ENCODE measurements at regions not wholly inside any gene's neighbourhood (a gene's known extent, or its start where the extent isn't known, plus 50 kb on each side); places are given as distances from the start of the nearest gene placed in this dataset.

GRCh38 chr3:18513091-18513490 lies 88.0 kb upstream of the SATB1 start:
- no peak overlapping the region for H3K9ac ChIP-seq (ENCODE audit: low read depth, low read length, poor library complexity)

GRCh38 chr3:18512007-18512406 lies 86.9 kb upstream of the SATB1 start:
- Histone ChIP-seq H3K36me3 (replicated peaks in 1 of 2; ENCODE audit: control insufficient read depth in 2 of 2, insufficient read depth in 2 of 2, low read length in 2 of 2) (no peaks in the 10 kb centered on the region), H2AFZ (ENCODE audit: low read length) (no peak overlapping the region), H2AK5ac (ENCODE audit: low read depth, low read length) (no peak overlapping the region), H2BK120ac (ENCODE audit: low read depth, low read length) (no peak overlapping the region), H3K4me2 (ENCODE audit: insufficient read depth, low read length, poor library complexity, severe bottlenecking) (no peak overlapping the region), H3K4me3 (ENCODE audit: low read length in 2 of 2) (no peak overlapping the region), H3K4ac (ENCODE audit: low read length) (no peak overlapping the region), H4K8ac (ENCODE audit: low read depth, low read length) (no peak overlapping the region), H3K18ac (ENCODE audit: low read length) (no peak overlapping the region), H3K27ac (replicated peaks; ENCODE audit: low read length) (no peak overlapping the region), H3K79me1 (ENCODE audit: low read depth, low read length) (no peaks in the 10 kb centered on the region), H3K9me3 (replicated peaks in 1 of 2; ENCODE audit: control insufficient read depth in 2 of 2, insufficient read depth in 1 of 2, low read depth in 1 of 2, low read length in 2 of 2) (no peaks in the 10 kb centered on the region), H4K91ac (ENCODE audit: low read depth, low read length, poor library complexity) (no peak overlapping the region), H3K4me1 (ENCODE audit: control insufficient read depth in 2 of 2, insufficient read depth in 1 of 2, low read depth in 1 of 2, low read length in 2 of 2) (peaks cover 0 to 2% of the 10 kb centered on the region in 2 donors), H2BK5ac (ENCODE audit: low read length) (no peak overlapping the region), H3K9ac (ENCODE audit: low read depth, low read length, poor library complexity) (no peak overlapping the region), H3K27me3 (ENCODE audit: control insufficient read depth in 3 of 3, insufficient read depth in 3 of 3, low read depth in 1 of 3, low read length in 3 of 3) (no peaks in the 10 kb centered on the region), H2BK12ac (ENCODE audit: low read length) (no peak overlapping the region), H2BK15ac (ENCODE audit: low read length) (no peak overlapping the region), H3K23ac (ENCODE audit: low read depth, low read length, poor library complexity) (no peak overlapping the region), H3K14ac (ENCODE audit: low read length) (no peak overlapping the region)
- no peak for DNase-seq (ENCODE audit: low spot score)
- no CpG with 5 or more reads among the region's 1 CpG for WGBS, 2 donors (ENCODE audit: extremely low coverage in 2 of 2, insufficient read length in 2 of 2, insufficient replicate concordance in 1 of 2)

More at GRCh38 chr3:18513091-18513490, 88.0 kb upstream of the SATB1 start:
- H3K36me3 ChIP-seq (replicated peaks in 1 of 2; ENCODE audit: control insufficient read depth in 2 of 2, insufficient read depth in 2 of 2, low read length in 2 of 2), result no peaks in the 10 kb centered on the region
- H4K8ac ChIP-seq (ENCODE audit: low read depth, low read length), result no peak overlapping the region
- H3K4me2 ChIP-seq (ENCODE audit: insufficient read depth, low read length, poor library complexity, severe bottlenecking), result no peak overlapping the region
- no peak overlapping the region for H2AK5ac ChIP-seq (ENCODE audit: low read depth, low read length)
- no peaks in the 10 kb centered on the region for H3K27me3 ChIP-seq (ENCODE audit: control insufficient read depth in 3 of 3, insufficient read depth in 3 of 3, low read depth in 1 of 3, low read length in 3 of 3)
- H2BK15ac ChIP-seq (ENCODE audit: low read length), result no peak overlapping the region
- no peaks in the 10 kb centered on the region for H3K9me3 ChIP-seq (replicated peaks in 1 of 2; ENCODE audit: control insufficient read depth in 2 of 2, insufficient read depth in 1 of 2, low read depth in 1 of 2, low read length in 2 of 2)
- H4K91ac ChIP-seq (ENCODE audit: low read depth, low read length, poor library complexity), result no peak overlapping the region
- H3K4me3 ChIP-seq (ENCODE audit: low read length in 2 of 2), result no peak overlapping the region
- peaks cover 0 to 2% of the 10 kb centered on the region in 2 donors for H3K4me1 ChIP-seq (ENCODE audit: control insufficient read depth in 2 of 2, insufficient read depth in 1 of 2, low read depth in 1 of 2, low read length in 2 of 2)
- no peak overlapping the region for H3K18ac ChIP-seq (ENCODE audit: low read length)
- no peak overlapping the region for H2BK12ac ChIP-seq (ENCODE audit: low read length)
- no peak overlapping the region for H3K27ac ChIP-seq (replicated peaks; ENCODE audit: low read length)
- no peak overlapping the region for H3K14ac ChIP-seq (ENCODE audit: low read length)
- no peak overlapping the region for H3K23ac ChIP-seq (ENCODE audit: low read depth, low read length, poor library complexity)
- WGBS, 2 donors (ENCODE audit: extremely low coverage in 2 of 2, insufficient read length in 2 of 2, insufficient replicate concordance in 1 of 2), result no CpG with 5 or more reads among the region's 3 CpGs
- H3K4ac ChIP-seq (ENCODE audit: low read length), result no peak overlapping the region
- H3K79me1 ChIP-seq (ENCODE audit: low read depth, low read length), result no peaks in the 10 kb centered on the region
- H2AFZ ChIP-seq (ENCODE audit: low read length), result no peak overlapping the region
- H2BK5ac ChIP-seq (ENCODE audit: low read length), result no peak overlapping the region
- H2BK120ac ChIP-seq (ENCODE audit: low read depth, low read length), result no peak overlapping the region
- no peak for DNase-seq (ENCODE audit: low spot score)

GRCh38 chr3:18510947-18511346 lies 85.8 kb upstream of the SATB1 start:
- Histone ChIP-seq H3K79me1 (ENCODE audit: low read depth, low read length) (no peaks in the 10 kb centered on the region), H2BK120ac (ENCODE audit: low read depth, low read length) (no peak overlapping the region), H2AK5ac (ENCODE audit: low read depth, low read length) (no peak overlapping the region), H3K4ac (ENCODE audit: low read length) (no peak overlapping the region), H3K9me3 (replicated peaks in 1 of 2; ENCODE audit: control insufficient read depth in 2 of 2, insufficient read depth in 1 of 2, low read depth in 1 of 2, low read length in 2 of 2) (no peaks in the 10 kb centered on the region), H3K27me3 (ENCODE audit: control insufficient read depth in 3 of 3, insufficient read depth in 3 of 3, low read depth in 1 of 3, low read length in 3 of 3) (no peaks in the 10 kb centered on the region), H2BK5ac (ENCODE audit: low read length) (no peak overlapping the region), H4K91ac (ENCODE audit: low read depth, low read length, poor library complexity) (no peak overlapping the region), H3K14ac (ENCODE audit: low read length) (no peak overlapping the region), H4K8ac (ENCODE audit: low read depth, low read length) (no peak overlapping the region), H3K9ac (ENCODE audit: low read depth, low read length, poor library complexity) (no peak overlapping the region), H3K18ac (ENCODE audit: low read length) (no peak overlapping the region), H3K27ac (replicated peaks; ENCODE audit: low read length) (no peak overlapping the region), H2BK12ac (ENCODE audit: low read length) (no peak overlapping the region), H3K23ac (ENCODE audit: low read depth, low read length, poor library complexity) (no peak overlapping the region), H2AFZ (ENCODE audit: low read length) (no peak overlapping the region), H3K36me3 (replicated peaks in 1 of 2; ENCODE audit: control insufficient read depth in 2 of 2, insufficient read depth in 2 of 2, low read length in 2 of 2) (no peaks in the 10 kb centered on the region), H2BK15ac (ENCODE audit: low read length) (no peak overlapping the region), H3K4me3 (ENCODE audit: low read length in 2 of 2) (no peak overlapping the region), H3K4me2 (ENCODE audit: insufficient read depth, low read length, poor library complexity, severe bottlenecking) (no peak overlapping the region), H3K4me1 (ENCODE audit: control insufficient read depth in 2 of 2, insufficient read depth in 1 of 2, low read depth in 1 of 2, low read length in 2 of 2) (peaks cover 0 to 2% of the 10 kb centered on the region in 2 donors)
- no peak for DNase-seq (ENCODE audit: low spot score)
- WGBS, 2 donors (ENCODE audit: extremely low coverage in 2 of 2, insufficient read length in 2 of 2, insufficient replicate concordance in 1 of 2), result no CpG with 5 or more reads among the region's 3 CpGs

- Histone ChIP-seq H3K9me3 (replicated peaks in 1 of 2; ENCODE audit: control insufficient read depth in 2 of 2, insufficient read depth in 1 of 2, low read depth in 1 of 2, low read length in 2 of 2) (no peaks in the 10 kb centered on the region), H2BK5ac (ENCODE audit: low read length) (no peak overlapping the region), H2BK12ac (ENCODE audit: low read length) (no peak overlapping the region), H3K4me1 (ENCODE audit: control insufficient read depth in 2 of 2, insufficient read depth in 1 of 2, low read depth in 1 of 2, low read length in 2 of 2) (peaks cover 0 to 3% of the 10 kb centered on the region in 2 donors), H4K8ac (ENCODE audit: low read depth, low read length) (no peak overlapping the region), H3K4me2 (ENCODE audit: insufficient read depth, low read length, poor library complexity, severe bottlenecking) (no peak overlapping the region), H3K23ac (ENCODE audit: low read depth, low read length, poor library complexity) (no peak overlapping the region), H3K9ac (ENCODE audit: low read depth, low read length, poor library complexity) (no peak overlapping the region), H3K36me3 (replicated peaks in 1 of 2; ENCODE audit: control insufficient read depth in 2 of 2, insufficient read depth in 2 of 2, low read length in 2 of 2) (no peaks in the 10 kb centered on the region), H2BK120ac (ENCODE audit: low read depth, low read length) (no peak overlapping the region), H2AK5ac (ENCODE audit: low read depth, low read length) (no peak overlapping the region), H3K27me3 (ENCODE audit: control insufficient read depth in 3 of 3, insufficient read depth in 3 of 3, low read depth in 1 of 3, low read length in 3 of 3) (peaks cover 0 to 3% (median 0%) of the 10 kb centered on the region in 3 experiments), H3K4ac (ENCODE audit: low read length) (no peak overlapping the region), H2BK15ac (ENCODE audit: low read length) (no peak overlapping the region), H3K18ac (ENCODE audit: low read length) (no peak overlapping the region), H2AFZ (ENCODE audit: low read length) (no peak overlapping the region), H3K4me3 (ENCODE audit: low read length in 2 of 2) (no peak overlapping the region), H3K14ac (ENCODE audit: low read length) (no peak overlapping the region), H3K79me1 (ENCODE audit: low read depth, low read length) (no peaks in the 10 kb centered on the region), H3K27ac (replicated peaks; ENCODE audit: low read length) (no peak overlapping the region), H4K91ac (ENCODE audit: low read depth, low read length, poor library complexity) (no peak overlapping the region)
- no CpG with 5 or more reads among the region's 2 CpGs for WGBS, 2 donors (ENCODE audit: extremely low coverage in 2 of 2, insufficient read length in 2 of 2, insufficient replicate concordance in 1 of 2)
- DNase-seq (ENCODE audit: low spot score), result no peak
Observed at GRCh38 chr3:18507333-18507732, 82.2 kb upstream of the SATB1 start.

Data from neuronal stem cell (in vitro differentiated cells).